ENCODE measurements at regions not wholly inside any gene's neighbourhood (a gene's known extent, or its start where the extent isn't known, plus 50 kb on each side); places are given as distances from the start of the nearest gene placed in this dataset.

DNA sequence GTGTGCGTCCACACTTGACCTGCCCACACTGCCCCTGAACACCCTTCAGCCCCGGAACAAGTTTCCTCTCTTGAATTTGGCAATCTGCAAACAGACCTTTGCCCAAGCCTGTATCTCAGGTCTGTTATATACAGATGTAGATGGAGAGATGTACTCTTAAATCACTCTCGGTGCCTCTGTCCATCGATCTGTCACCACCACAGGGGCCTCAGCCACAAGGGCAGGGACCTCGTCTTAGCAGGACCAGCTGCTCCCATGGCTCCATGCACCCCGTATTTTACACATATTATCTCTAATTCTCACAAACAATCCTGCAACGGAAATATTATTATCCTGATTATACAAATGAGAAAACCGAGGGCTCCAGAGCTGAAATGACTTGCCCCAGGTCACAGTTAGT, 313.4 kb downstream of the BCL11B start:
- Mint-ChIP-seq H3K27me3 (ENCODE audit: unreplicated experiment) (peaks cover 7% of the 10 kb centered on the region), H3K4me1 (ENCODE audit: unreplicated experiment) (no peaks in the 10 kb centered on the region), H3K9me3 (ENCODE audit: unreplicated experiment) (no peaks in the 10 kb centered on the region), H3K36me3 (ENCODE audit: low read depth, unreplicated experiment) (no peaks in the 10 kb centered on the region), H3K4me3 (ENCODE audit: unreplicated experiment) (no peak overlapping the region), H3K27ac (ENCODE audit: unreplicated experiment) (no peak overlapping the region)
- no peak for DNase-seq (ENCODE audit: low spot score)
- TF ChIP-seq, protein P1, sequence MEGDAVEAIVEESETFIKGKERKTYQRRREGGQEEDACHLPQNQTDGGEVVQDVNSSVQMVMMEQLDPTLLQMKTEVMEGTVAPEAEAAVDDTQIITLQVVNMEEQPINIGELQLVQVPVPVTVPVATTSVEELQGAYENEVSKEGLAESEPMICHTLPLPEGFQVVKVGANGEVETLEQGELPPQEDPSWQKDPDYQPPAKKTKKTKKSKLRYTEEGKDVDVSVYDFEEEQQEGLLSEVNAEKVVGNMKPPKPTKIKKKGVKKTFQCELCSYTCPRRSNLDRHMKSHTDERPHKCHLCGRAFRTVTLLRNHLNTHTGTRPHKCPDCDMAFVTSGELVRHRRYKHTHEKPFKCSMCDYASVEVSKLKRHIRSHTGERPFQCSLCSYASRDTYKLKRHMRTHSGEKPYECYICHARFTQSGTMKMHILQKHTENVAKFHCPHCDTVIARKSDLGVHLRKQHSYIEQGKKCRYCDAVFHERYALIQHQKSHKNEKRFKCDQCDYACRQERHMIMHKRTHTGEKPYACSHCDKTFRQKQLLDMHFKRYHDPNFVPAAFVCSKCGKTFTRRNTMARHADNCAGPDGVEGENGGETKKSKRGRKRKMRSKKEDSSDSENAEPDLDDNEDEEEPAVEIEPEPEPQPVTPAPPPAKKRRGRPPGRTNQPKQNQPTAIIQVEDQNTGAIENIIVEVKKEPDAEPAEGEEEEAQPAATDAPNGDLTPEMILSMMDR (IDR thresholded peaks at IDR 0.05; ENCODE audit: unreplicated experiment), result no peak

- DNase-seq (ENCODE audit: low spot score), result no peak
- Mint-ChIP-seq H3K4me3 (ENCODE audit: unreplicated experiment) (no peak overlapping the region), H3K4me1 (ENCODE audit: unreplicated experiment) (no peaks in the 10 kb centered on the region), H3K36me3 (ENCODE audit: low read depth, unreplicated experiment) (no peaks in the 10 kb centered on the region), H3K9me3 (ENCODE audit: unreplicated experiment) (no peaks in the 10 kb centered on the region), H3K27ac (ENCODE audit: unreplicated experiment) (no peak overlapping the region), H3K27me3 (ENCODE audit: unreplicated experiment) (peaks cover 7% of the 10 kb centered on the region)
- TF ChIP-seq, protein P1 (IDR thresholded peaks at IDR 0.05; ENCODE audit: unreplicated experiment), result no peak
These were observed 312.6 kb downstream of the BCL11B start for GRCh38 chr14:98959410-98959809.

- Mint-ChIP-seq H3K4me3 (ENCODE audit: unreplicated experiment) (no peak overlapping the region), H3K9me3 (ENCODE audit: unreplicated experiment) (no peaks in the 10 kb centered on the region), H3K27me3 (ENCODE audit: unreplicated experiment) (peaks cover 7% of the 10 kb centered on the region), H3K27ac (ENCODE audit: unreplicated experiment) (no peak overlapping the region), H3K36me3 (ENCODE audit: low read depth, unreplicated experiment) (no peaks in the 10 kb centered on the region), H3K4me1 (ENCODE audit: unreplicated experiment) (no peaks in the 10 kb centered on the region)
- TF ChIP-seq, protein P1 (IDR thresholded peaks at IDR 0.05; ENCODE audit: unreplicated experiment), result no peak
- DNase-seq (ENCODE audit: low spot score), result no peak
These were observed 311.9 kb downstream of the BCL11B start for GRCh38 chr14:98959958-98960616.

DNA sequence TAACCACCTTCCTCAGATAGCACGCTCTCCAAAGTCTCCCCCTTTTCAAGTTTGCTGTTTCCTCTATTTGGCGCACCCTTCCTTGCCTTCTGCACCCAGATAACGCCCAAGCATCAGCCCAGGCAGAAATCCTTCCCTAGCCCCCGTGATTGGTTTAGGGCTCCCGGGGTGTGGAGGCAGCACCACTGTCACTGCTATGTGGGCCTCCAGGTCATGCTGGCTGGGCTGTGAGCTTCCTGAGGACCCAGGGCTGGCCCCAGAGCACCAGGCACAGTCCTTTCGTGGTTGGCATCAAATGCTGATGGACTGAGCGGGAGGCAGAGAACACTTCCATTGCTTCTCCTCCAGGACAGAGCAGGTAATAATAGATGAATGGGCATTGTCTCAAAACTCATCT, 311.4 kb downstream of the BCL11B start:
- Mint-ChIP-seq H3K36me3 (ENCODE audit: low read depth, unreplicated experiment) (no peaks in the 10 kb centered on the region), H3K27ac (ENCODE audit: unreplicated experiment) (no peak overlapping the region), H3K4me3 (ENCODE audit: unreplicated experiment) (no peak overlapping the region), H3K27me3 (ENCODE audit: unreplicated experiment) (peaks cover 7% of the 10 kb centered on the region), H3K4me1 (ENCODE audit: unreplicated experiment) (no peaks in the 10 kb centered on the region), H3K9me3 (ENCODE audit: unreplicated experiment) (no peaks in the 10 kb centered on the region)
- no peak for DNase-seq (ENCODE audit: low spot score)
- TF ChIP-seq, protein P1 (IDR thresholded peaks at IDR 0.05; ENCODE audit: unreplicated experiment), result no peak

DNA sequence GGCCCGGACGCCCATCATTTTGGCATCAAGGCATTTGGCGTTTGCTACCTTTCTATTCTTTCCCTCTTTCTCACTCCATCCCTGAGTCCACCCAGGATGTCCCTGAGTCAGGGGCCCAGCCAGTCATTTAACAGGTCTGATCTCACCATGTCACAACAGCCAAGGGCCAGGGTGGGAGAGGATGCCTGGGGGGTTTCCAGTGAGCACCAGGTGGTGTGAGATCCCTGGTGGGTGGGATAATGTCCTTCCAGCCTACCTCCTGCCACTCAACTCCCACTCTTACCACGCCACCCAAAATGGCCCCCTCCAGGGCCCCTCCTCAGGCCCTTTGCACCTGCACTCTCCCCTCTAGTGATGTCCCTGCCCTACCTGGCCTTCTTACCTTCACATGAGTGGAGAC, 310.8 kb downstream of the BCL11B start:
- Mint-ChIP-seq H3K27ac (ENCODE audit: unreplicated experiment) (no peak overlapping the region), H3K4me1 (ENCODE audit: unreplicated experiment) (no peaks in the 10 kb centered on the region), H3K9me3 (ENCODE audit: unreplicated experiment) (no peaks in the 10 kb centered on the region), H3K27me3 (ENCODE audit: unreplicated experiment) (peaks cover 5% of the 10 kb centered on the region), H3K36me3 (ENCODE audit: low read depth, unreplicated experiment) (no peaks in the 10 kb centered on the region), H3K4me3 (ENCODE audit: unreplicated experiment) (no peak overlapping the region)
- no peak for DNase-seq (ENCODE audit: low spot score)
- TF ChIP-seq, protein P1 (IDR thresholded peaks at IDR 0.05; ENCODE audit: unreplicated experiment), result no peak
